ENCODE measurements at regions not wholly inside any gene's neighbourhood (a gene's known extent, or its start where the extent isn't known, plus 50 kb on each side); places are given as distances from the start of the nearest gene placed in this dataset.
"Not testable (repeated sequence)": the region's sequence is repeated elsewhere in the genome, so short reads cannot be mapped to it uniquely, and the experiment has no call there.

DNA sequence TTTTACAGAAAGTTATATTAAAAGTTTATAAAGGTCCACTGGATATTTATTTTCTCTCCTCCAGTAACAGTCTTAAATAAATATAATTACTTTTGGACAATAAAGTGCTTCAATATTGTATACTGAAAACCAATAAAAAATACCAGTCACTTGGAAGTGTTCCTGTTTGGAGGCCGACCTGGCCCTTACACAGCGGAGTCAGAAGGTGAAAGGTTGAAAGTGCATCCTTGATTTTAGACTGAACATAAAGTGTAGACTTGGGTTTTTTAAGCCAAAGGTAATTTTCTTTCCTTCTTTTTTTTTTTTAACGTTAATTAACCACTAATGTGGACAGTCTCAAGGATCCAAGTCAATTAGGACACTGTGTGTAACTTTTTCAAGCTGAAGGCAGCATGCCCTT, 152.3 kb upstream of the TBX18 start:
- DNase-seq: no peak

DNA sequence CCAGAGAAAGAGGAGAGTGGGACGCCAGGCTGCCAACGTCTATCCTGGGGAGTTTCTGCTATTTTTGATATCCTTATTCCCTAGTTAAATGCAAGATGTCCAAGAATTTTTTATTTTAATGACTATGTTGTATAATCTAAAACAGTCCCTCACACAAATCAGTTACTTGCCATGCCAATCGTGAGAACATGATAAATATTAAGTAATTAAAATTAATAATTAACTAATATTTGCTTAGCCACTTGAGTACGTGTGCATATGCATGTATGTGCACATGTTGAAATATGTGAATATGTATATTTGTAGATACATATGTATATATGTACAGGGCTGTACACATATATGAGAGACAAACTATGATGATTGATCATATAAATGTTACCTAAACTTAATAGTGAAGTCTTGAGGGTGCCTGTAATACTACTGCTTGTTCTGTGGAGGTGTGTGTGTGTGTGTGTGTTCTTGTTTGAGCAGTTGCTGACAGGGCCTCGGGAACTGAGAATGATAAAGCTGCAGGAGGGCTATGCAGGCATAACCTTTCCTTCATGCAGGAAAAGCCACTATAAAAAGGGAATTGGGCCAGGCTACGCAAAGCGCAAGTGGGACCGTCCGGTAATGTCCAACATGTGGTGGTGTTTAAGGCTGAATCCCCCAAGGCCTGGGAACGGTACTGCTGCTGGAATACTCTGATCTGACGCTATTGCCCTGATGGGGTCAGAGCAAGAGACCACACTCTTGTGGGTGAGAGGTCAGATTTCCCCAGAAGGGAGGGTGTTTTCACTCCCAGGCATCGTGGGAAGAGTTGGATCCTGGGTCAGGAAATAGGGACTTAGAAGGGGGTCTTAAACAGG, 148.3 kb upstream of the TBX18 start:
- DNase-seq: no peak

DNA sequence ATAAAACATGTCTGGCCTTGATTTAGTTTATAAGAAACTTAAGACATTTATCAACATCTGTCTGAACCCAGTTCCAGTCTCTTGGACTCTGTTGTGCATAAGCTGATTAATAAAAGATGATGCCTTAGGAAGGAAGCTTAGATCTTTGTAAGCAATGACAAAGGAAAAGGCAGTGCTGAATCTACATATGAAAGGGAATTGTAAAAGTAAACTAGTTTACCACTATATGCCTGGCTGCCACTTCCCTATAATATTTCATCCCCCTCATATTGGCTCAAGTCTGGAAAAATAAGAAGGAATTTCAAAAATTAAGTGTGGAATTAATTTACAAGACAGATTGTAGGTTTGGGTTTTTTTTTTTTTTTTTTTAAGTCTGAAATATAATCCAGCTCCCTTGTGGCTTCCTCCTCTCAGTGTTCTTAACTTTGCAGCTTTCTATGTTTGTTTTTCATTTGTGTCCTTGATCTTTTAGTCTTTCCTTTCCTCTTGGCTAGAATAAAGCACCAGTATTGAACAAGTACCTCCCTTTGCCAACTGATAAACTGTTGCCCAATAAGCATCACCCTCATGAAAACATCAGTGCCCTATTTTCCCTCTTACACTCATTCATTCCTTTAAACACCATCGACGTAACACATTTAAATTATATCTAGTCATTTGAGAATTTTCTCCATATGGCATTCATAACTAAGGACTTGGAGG, 146.7 kb upstream of the TBX18 start:
- DNase-seq: no peak

DNA sequence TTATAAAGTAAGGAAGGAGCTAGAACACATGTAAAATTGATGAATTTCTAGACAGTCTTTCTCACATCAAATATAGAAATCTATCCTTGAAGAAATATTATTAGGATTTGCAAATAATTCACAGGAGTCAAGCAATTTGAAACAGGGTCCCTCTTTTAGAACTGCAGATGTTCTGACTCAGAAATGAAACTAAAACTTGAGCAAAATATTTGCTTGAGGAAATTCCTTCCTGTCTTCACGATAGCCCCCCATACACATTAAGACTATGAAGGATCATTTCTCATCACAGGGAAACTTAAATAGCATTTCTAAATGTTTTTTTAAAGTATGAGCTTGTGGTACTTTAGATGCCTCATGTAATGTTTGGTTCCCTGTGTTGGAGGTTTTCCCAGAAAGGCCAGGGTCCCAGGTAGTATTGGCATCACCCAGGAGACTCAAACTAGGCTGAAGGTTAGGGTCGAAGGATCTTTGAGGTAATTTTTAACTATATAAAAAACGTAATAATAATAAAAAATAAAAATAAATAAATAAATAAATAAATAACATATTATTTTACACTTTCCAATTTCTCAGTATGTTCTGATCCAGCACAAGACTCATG, 144.0 kb upstream of the TBX18 start:
- DNase-seq: no peak

DNA sequence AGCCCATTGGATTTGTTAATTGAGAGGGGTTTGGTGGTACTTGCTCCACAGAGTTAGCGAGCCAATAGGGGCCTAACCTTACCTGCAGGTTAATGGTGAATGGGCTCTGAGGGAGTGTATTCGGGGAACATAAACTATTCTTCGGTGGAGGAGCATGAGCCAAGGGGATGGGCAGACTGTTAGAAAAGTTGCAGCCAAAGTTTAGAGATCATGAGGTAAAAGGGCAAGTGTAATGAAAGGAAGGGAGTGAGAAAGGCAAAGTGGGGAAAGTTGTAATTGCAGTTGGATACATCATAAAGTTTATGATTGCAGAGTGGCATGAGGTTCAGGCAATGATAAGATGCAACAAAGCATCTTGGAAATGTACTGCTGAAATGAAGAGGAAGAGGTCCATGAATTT, 142.1 kb upstream of the TBX18 start:
- DNase-seq: no peak

DNA sequence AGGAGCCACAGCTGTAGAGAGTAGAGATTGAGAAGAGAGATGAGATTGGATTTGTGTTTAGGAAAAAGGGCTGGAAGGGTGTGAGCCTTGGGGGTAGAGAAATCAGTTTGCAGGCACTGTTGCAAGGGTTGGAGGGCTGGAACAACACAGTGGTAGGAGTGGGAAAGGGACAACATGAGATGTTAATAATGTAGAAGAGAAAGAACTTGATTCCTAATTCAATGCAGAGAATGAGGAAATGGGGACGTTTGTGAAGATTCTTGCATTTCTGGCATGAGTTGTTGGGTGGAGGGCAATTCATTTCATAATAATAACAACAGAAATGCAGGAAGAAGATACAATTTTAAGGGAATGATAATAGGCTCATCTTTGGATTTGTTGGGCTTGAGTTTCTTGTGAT, 141.4 kb upstream of the TBX18 start:
- no peak for DNase-seq

DNA sequence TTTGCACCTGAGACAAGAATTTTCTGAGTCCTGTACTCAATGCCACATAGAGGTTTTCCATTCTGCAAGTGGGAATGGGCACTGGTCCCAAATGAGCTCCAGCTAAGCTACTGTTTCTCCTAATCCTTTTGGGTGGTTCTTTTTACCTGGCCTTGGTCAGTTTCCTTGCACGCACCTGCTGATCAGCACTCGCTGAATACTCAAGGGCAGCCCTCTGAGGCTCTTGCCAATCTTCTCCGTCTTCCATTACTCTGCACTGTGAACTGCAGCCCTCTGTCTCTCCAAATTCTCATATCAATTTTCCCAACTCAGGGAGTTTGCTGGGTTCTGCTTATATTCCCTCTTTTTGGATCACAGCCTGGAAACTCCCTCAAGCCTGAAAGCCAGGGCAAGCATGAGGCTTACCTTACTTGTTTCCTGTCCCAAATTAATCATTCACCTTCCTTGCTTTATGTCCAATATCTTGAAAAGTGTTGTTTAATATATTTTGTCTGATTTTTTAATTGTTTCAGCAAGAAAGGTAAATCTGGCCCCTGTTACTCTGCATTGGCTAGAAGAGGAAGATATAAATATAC, 138.0 kb upstream of the TBX18 start:
- DNase-seq: no peak

DNA sequence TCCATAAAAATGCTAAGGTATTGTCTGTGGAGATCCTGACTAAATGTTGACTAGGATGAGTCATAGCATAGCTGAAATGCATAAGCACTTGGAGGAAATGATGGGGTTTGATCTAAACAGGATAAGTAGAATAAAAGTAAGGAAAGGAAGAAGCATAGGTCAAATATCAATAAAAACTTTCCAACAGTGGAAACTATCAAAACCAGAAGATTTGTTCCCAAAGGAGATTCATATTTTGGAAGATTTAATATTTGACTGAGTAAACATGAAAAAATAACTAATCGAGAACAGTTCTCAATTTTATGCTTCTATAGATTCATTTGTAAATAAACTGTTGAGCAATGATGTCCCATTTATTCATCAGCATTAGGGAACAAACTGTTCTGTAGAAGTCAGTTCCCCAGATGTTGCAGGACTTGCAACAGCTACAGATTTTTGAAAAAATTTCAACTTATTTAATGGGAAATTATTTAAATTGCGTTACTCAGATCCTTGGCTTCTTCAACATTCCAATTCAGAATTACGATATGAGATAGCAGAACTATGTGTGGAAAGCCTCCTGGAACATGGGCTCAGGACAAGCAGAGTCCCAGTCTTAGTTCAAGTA, 133.7 kb upstream of the TBX18 start:
- no peak for DNase-seq

DNA sequence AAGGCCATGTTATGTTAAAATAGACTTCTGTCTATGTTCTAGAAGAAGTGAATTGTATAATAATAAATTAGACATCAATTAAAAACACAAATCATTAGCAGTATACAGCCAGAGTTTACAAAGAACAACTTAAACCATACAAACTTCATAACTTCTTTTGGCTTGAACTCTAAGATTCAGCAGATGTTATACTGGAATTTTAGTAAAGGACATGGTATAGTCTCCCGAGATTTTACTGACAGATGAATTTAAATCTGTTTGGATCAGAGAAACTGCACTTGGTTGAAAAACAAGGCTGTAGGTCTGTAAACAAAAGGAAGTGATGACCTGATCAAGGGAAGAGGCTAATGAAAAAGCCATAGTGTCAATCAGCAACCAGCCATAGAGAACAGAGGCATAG, 132.6 kb upstream of the TBX18 start:
- DNase-seq: no peak

DNA sequence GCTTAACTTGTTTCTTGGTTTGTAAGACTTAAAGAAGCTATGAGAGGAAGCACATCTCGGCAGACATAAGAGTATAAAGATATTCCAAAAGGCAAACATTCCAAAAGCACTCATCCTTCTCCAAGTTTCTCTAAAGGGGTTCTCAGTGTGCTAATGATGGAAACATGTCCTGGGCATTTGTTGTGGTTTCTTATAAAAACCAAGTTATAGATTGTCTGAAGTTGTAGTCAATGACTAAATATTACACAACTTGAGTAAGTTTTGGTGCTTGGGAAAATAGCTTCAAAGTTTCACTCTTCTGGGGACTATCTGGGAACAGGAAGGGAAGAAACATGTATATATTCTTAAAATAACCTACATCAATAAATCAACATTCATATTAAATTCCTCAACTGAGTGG, 128.3 kb upstream of the TBX18 start:
- DNase-seq: no peak

DNA sequence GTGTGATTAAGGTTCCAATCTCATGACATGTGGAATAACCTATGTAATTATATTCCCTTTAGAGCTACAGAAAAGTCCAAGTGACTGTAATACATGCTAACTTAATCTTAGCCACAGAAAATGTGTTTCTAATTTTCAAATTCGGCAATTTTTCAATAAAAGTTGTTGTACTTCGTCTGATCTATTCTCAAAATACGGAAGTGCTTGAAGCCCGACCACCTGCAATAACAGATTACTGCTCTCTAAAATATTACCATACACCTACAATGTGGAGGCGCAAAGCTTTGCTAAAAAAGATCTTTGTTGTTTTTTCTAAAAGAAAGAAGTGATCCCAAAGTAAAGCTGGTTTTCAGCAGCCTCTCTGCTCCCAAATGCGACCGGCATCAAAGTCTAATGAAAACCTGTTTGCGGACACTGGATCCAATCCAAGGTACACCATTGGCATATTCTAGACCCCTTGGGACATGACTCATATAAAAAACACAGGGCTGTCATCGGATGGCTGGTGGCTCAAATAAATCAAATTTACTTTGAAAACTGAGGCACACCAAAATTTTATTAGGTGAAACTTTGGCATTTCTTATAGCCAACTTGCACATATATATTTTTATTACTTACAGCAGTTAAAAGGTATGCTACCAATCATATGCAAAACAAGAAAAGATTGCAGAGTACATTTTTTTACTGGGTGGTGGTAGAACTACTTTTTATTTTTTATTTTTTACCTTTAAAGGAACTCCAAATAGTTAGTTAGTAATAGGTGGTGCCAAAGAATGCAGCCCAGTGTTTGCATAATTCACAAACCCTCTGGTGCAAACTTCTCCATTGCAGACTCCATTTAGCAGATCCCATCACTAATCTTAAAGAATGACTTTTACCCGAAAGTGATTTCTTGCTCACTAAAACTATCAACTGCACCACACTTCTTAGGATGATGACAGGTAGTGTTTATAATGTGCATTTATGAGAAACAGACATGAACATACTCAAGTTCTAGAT, 118.7 kb upstream of the TBX18 start:
- DNase-seq: no peak

DNA sequence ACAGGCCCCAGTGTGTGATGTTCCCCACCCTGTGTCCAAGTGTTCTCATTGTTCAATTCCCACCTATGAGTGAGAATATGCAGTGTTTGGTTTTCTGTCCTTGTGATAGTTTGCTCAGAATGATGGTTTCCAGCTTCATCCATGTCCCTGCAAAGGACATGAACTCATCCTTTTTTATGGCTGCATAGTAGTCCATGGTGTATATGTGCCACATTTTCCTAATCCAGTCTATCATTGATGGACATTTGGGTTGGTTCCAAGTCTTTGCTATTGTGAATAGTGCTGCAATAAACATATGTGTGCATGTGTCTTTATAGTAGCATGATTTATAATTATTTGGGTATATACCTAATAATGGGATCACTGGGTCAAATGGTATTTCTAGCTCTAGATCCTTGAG, 115.0 kb upstream of the TBX18 start:
- DNase-seq: not testable (repeated sequence)

DNA sequence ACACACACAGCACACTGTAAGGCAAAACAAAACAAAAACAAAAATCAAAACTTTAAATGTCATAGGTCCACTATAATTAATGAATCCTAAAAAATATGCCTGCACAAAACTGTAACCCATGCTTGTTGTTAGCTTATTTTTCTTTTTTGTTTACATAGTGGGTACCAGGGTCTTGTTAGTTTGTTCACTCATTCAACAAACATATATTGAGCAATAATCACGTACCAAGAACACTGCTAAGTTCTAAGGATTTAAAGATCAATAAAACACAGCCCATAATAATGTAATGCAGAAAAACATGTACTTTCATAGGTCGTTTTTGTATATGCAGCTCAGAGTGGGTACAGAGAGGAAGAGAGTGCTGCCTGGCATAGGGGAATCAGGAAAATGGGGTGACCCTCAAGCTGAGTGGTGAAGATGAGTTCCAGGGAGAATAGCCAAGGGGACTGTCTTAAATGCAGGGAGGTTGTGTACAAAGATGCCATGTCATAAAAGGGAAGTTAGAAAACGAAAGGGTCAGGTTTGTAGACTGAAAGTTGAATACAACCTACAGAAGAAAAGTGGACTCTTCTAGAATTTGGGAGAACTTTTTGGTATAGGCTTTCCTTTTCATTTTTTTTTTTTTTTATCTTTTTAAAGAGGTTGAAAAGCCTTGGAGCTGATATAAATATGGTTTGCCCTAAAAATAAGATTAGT, 113.3 kb upstream of the TBX18 start:
- no peak for DNase-seq

DNA sequence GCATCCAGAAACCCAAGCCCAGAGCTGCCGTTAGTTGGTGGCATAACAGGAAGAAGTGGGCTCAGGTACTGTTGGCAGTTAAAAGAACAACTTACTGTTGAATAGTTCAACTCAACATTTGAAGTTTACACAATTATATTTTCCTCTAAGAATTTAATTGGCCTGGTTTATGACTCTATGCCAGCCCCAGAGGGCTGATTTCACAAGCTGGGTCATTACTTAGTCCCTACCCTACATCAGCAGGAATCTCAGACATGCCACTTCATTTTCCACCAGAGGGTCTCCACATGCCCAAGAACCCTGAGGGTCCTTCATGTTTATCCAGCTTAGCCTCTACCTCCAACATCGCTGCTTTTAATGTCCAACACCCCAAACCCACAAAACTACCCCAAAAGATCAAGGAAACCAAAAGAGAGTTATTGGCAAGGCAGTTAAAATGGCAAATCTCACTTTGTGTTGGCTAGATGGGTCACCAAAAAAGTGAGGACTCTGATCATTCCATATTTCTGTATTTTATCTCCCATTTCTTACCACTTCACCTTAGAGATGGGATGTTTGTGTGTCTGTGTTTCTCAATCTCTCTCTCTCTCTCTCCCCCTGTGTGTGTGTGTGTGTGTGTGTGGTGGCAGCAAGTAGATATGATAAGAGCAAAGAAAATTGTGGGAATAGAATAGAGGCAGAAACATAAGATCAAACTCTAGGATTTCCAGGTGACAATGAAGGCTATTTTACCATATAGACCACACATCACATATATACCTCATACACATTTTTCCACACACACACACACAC, 112.5 kb upstream of the TBX18 start:
- DNase-seq: no peak

DNA sequence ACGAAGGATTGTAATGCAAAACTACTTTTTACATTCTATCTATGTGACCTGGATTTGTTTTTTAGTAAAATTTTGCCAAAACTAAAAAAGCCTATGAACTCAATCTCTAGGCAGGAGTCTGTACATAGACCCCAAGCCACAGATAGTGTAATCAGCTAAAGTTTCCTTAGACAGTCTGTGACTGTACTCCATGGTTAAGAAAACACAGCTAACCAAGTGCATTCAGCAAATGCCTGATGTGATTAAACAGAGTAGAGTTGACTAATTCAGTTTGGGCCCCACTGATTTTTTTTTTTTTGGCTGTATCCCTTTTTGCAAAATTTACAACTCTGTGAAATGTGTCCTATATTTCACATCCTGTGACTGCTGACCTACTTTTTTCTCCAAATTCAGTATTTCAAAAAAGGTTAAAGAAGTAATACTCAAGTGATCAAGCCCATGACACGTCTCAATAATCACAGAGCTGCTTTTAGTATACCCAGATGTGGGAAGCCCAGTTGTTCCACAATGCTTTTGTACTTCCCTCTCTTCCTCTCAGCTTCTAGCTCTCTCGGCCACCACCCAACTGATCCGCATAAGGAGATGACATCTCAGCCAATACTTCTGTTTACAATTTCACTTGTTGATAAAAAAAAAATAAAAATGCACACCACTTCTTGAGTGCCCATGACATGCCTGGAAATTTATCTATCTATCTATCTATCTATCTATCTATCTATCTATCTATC, 108.8 kb upstream of the TBX18 start:
- DNase-seq: no peak

DNA sequence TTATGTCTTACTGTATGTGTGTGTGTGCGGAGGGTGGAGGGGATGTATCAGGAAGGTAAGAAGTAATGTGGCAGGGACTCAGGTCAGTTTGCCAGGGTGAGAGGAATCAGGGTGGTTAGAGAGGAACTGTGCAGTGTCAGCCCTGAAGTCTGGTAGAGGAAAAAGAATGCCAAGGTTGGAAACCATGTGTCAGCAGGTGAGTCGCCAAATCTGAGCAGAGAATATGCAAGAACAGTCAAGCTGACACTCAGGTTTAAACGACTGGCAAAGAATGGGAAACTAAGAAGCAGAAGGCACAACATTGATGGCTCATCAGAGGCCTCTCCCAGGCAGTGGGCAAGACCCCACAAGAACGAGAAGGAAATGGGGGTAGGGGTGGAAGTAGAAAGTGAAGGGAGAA, 107.5 kb upstream of the TBX18 start:
- no peak for DNase-seq

DNA sequence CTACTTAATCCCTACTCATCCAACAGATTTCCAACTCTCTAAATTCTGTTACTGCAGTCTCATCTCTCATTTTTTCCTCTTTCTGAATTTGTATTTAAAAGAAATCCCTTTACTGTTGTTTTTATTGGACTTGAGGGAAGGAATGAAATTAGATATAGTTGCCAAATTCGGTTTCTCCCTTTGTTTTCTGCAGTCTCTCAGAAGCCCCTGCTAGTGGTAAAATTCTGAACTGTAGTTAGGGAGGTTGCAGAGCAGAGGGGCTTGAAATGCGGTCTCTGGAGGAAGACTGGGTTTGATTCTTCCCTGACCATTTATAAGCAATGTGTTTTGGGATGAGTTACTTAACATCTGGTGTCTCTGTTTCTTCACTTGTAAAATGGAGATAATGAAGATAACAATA, 106.3 kb upstream of the TBX18 start:
- no peak for DNase-seq

DNA sequence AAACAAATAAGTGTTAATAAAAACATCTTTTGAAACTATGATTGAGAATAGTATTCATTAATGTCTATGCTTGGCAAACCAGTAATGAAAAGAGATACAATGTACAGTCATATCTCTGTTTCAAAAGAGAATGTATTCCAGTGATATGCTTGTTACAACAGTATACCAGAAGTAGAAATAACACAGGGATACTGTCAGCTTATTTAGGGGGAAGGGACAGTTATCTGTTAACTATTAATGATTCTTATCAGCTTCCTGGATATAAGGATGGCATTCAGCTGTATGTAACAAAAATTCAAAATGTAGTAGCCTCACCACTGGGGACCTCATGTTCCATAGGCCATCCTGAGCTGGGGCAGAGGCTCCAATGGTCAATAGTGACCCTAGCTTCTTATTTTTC, 103.8 kb upstream of the TBX18 start:
- DNase-seq: no peak

DNA sequence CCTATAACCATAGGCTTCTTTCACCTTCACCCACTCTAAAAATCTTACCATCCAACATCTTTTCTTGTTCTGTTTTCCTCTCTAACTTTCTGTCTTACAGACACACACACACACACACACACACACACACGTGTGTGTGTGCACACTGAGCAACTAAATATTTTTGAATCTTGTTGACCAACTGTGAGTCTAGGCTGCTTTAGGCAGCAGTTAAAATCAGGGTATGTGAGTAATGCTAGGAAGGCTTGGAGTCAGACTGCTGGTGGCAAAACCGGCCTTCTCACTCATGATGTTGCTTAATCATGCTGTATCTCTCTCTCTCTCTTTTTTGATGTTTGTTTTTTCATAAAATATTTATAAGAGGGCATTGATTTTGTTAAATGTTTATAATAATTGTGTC, 103.1 kb upstream of the TBX18 start:
- no peak for DNase-seq

DNA sequence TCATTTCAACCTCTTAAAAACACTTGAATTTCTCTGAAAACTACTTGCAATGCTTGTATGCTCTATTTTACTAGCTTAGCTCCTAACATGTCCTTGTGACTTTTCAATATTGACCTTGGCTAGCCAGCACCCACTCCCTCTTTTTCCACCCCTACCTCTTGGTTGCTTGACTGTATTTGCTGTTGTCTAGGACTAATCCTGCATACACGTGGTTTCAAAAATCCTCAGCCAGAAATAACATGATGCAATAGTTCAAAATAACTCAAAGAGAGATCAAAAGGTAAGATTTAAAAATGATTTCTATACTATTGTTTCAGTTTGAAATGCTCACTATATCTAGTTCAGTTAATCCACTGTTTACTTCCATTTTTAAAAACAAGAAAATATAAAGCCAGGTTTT, 102.3 kb upstream of the TBX18 start:
- no peak for DNase-seq
